Stimulated activated CD4-positive, alpha-beta T cell treated with anti-CD3 and anti-CD28 coated beads, Interleukin-4, amount 100 ng/mL, for 1 hour (primary cell): ENCODE measurements at regions not wholly inside any gene's neighbourhood (a gene's known extent, or its start where the extent isn't known, plus 50 kb on each side); places are given as distances from the start of the nearest gene placed in this dataset.
"Not testable (repeated sequence)": the region's sequence is repeated elsewhere in the genome, so short reads cannot be mapped to it uniquely, and the experiment has no call there.

Source experiments
- DNase-seq: peaks from one replicate; pipeline ENCODE4 v3.0.0-alpha.2; 2020

DNA sequence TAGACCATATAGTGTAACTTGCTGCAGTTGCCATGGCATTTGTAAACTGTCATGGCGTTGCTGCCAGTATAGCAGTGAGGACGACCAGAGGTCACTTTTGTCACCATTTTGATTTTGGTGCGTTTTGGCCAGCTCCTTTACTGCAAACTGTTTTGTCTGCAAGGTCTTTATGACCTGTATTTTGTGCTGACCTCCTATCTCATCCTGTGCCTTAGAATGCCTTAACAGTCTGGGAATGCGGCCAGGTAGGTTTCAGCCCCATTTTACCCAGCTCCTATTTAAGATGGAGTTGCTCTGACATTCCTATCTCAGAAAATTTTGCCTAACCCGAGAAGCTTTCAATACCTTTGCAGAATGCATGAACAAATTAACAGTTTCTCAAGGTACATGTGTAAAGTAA, 914.4 kb upstream of the ACO1 start:
- no peak for DNase-seq

DNA sequence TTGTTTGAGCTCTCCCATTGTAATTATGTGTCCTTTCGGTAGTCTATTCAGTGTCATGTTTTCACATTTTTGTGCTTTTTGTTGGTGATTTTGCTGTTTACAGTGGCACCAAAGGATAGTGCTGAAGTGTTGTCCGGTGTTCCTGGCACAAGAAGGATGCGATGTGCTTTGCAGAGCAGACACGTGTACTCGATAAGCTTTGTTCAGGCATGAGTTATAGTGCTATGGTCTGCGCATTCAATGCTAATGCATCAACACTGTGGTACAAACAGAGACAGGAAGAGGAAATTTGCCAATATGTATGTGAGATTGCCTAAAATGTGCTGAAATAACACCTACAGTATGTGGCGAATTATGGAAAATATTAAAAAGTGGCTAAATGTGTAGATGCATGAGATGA, 913.4 kb upstream of the ACO1 start:
- DNase-seq, result no peak

DNA sequence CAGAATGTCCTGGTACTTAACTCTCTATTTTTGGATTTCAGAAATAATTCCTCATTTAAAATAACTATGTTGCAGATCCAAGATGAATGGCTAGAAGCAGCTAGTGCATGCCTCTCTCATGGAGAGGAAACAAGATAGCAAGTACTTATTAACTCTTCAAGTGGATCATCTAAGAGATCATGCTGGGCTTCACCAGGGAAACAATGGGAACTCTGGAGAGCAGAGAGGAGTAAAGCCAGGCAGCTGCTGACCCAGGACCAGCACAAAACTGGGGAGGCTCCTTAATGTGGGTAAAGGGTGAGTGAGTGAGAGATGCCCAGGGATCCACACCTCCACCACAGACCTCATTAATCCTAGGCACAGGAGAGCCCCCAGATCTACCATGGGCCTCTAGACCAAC, 897.8 kb upstream of the ACO1 start:
- DNase-seq, result no peak

DNA sequence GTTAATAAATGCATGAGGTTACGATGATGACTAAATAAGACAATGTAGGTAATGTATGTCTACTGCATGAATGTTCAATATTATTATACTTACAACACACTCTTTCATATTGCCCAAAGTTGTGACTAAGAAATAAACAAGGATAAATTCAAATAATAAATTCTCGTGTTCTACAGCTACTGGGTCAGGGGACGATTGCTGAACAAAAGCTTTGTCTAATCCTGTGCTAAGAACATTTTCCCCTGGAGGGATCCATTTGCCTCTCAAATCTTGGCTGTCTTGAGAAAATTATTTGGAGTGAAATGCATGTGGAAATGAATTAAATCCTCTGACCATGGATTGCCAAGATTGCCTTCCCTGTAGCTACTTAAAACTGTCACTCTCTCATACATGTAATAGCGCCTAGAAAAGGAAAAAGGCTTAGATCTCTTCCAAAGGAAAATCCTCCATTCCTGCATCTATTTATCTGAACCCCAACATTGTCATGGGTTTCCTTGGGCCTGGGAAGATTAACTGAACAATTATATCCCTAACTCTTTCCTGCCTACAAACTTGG, 893.8 kb upstream of the ACO1 start:
- no peak for DNase-seq

DNA sequence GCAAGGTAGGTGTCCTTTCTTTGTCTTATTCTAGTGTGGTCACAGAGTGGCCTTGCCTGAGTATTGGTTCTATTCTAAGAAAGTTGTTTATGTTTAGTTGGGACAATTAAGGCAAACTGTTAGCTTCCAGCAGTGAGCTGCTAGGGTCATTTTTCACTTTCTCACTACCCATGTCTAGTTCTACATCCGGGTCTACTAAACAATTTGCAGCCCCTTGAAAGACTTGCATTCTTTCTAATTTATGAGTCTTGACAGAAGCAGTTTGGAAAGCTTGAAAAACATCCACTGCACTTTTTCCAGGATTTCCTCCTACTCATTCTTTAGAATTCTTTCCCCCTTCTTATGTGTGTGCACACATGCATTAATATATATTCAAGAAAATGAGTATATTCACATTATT, 892.2 kb upstream of the ACO1 start:
- DNase-seq, result no peak

DNA sequence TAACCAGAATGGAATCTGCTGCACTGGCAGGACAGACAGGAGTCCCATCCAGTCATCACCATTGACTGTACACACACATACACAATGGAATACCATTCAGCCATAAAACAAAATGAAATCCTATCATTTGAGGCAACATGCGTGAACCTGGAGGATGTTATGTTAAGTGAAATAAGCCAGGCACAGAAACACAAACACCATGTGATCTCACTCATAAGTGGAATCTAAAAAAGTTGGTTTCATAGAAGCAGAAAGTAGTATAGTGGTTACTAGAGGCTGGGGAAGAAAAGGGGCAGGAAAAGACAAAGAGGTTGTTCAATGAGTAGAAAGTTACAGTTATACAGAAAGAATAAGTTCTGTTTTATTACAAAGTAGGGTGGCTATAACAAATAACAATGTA, 884.0 kb upstream of the ACO1 start:
- no peak for DNase-seq

DNA sequence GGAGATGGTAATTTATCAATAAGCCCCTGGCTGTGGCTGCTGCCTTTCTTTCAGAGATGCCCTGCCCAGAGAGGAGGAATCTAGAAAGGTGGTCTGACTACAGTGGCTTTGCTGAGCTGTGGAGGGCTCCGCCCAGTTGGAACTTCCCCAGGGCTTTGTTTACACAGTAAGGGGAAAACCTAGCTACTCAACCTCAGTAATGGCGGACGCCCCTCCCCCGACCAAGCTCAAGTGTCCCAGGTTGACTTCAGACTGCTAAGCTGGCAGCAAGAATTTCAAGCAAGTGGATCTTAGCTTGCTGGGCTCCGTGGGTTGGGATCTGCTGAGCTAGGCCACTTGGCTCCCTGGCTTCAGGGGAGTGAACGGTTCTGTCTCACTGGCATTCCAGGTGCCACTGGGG, 865.4 kb upstream of the ACO1 start:
- peak; percentile 52 for DNase-seq

DNA sequence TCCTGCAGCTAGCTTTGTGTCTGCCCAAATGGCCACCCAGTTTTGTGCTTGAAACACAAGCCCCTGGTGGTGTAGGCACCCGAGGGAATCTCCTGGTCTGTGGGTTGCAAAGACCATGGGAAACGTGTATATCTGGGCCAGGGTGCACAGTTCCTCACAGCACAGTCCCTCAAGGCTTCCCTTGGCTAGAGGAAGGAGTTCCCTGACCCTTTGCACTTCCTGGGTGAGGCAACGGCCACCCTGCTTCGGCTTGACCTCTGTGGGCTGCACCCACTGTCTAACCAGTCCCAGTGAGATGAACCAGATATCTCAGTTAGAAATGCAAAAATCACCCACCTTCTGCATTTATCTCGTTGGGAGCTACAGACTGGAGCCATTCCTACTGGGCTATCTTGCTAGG, 865.0 kb upstream of the ACO1 start:
- no peak for DNase-seq

DNA sequence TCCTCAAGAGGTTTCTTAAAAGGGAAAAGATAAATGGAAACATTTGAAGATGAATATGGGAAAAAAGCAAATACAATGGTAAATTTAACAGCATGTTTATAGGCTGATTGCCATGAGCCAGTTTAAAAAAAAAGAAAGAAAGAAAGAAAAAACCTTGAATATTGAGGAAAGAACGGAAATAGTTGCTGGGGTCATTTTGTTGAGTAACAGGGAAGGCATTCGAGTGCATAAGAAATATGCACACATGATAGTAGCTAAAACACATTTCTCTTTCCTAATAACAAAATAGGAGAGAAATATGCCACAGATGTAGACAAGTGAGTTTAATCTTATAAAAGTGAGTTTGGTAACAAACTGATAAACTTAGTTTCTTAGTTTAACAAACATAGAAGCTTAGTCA, 864.6 kb upstream of the ACO1 start:
- DNase-seq, result no peak

DNA sequence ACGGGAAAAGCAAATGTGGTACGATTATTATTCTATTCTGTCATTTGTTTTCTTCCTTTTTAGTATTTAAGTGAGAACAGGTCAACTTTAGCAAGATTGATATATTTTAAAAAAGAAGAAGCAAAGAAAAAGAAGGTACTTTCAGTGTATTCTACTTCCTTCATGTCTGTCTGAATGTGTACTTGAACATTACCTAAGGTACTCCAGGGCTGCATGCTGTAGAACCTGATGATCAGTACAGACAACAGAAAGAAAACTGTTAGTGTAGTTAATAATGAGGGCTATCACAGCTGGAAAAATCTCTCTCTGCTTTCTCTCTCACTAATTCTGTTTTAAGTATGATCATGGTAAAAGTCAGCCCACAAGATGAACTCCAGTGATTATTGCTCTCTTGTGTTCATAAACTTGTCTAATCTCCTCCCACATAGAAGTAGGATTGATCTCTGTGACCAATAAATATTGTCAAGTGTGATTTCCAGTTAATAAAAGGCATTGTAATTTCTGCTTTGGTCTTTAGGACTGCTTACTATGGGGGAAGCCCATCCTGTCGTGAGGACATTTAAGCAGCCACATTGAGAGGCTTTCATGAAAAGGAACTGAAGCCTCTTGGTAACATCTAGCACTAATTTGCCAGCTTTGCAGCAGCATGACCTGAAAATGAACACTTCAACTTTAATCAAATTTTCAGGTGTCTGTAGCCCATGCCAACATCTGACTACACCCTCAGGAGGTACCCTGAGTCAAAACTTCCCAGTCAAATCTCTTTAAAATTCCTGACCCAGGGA, 864.0 kb upstream of the ACO1 start:
- DNase-seq, result no peak

DNA sequence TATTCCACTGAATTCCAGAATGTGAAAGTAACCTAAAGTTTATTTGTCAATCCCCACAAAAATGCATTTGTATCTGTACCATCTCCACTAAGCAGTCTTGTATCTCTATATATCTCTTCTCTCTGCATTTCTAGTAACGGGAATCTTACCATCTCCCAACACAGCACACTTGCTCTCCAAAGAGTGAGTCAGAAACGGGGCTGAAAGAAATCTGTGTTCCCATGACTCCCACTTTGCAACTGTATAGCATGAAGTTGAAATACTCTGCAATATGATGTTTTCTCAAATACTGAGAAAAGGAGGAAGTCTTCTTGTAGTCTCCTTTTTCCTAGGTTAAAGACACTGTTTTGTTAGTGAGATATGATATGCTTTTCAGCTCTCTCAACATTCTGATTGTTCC, 848.8 kb upstream of the ACO1 start:
- DNase-seq, result no peak

DNA sequence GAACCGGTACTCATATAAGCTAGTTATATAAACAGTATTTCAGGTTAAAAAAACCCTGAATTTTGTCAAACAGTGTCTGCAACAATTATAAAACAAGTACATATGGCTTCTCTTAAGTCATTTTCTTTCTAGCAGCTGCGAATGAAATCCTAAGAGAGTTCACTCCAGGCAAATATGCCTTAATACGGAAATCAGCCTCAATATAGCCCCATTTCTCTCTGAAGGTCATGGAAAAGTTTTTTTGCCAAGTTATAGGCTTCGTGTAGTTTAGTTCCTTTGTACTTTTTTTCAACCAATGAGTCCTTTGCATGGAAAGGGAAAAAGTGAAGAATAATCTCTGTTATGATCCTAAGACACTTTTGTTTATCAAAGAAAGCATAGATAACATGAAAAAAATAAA, 848.0 kb upstream of the ACO1 start:
- DNase-seq, result no peak

DNA sequence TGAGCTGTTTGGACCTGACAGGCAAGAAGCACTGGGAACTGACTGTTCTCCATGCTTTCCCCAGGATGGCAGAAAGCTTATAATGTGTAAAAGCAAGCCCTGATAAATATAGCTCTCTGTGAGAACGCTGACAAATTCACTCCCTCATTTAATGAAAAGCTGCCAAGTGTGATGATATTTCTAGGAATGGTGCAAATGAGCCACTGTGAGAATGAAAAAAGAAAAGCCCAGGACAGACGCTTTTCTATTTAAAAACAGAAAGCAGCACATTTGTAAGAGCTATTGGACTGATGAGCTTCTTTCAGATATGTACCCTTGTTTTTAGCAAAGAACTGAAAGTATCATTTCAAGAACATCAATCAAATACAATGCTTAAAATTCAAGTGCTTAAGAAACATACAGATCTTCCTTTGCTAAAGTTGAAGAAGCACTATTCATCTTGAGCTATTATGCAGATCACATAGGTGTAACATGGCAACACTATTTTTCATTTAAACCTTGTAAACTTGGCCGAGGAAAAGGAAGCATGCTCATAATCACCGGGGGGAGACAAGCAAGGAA, 842.6 kb upstream of the ACO1 start:
- no peak for DNase-seq

DNA sequence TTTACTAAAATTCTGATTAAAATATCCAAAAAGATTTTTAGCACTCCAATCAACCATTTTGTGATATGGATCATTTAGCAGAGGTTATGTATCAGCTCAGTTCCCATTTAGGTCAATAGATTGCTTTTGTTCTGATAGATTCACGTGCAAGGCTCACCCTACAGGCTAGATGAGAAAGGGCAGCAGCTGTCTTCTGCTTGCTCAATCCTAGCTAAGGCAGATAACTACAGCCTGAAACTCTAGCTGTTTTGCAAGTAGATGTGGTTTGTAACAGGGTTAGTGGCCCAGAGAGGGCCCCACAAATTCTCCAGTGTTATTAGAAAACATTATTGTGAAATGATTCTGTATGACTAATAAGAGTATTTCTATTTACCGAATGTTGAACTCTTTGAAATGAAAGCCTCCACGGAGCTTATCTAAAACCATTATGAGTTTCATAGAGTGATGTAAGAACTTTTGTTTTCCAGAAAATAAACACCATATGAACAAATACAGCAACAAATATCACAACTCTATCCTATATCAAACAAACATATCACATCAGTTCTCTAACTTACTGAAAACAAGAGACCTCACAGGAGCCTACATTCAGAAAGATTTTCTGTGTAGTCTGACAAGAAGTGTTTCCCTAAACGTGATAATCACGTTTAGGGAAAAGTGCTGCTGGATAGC, 841.9 kb upstream of the ACO1 start:
- DNase-seq, result peak; percentile 4

DNA sequence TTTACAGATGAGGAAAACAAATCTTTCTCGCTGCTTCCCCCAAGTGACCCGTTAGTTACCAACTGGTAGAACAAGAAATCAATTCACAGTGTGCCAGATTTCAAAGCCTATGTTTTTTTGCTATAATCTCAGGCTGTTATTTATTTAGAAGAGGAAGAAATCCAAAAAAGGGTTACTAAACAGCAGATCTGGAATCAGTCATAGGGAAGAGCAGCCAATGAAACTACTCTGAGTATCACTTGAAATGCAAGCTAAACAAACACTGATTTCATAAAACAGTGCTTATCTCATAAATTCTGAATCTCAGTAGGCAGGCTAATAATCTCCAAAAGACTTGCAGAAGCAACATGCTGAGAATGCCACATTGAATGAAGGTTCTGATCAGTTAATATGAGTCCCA, 829.5 kb upstream of the ACO1 start:
- no peak for DNase-seq

DNA sequence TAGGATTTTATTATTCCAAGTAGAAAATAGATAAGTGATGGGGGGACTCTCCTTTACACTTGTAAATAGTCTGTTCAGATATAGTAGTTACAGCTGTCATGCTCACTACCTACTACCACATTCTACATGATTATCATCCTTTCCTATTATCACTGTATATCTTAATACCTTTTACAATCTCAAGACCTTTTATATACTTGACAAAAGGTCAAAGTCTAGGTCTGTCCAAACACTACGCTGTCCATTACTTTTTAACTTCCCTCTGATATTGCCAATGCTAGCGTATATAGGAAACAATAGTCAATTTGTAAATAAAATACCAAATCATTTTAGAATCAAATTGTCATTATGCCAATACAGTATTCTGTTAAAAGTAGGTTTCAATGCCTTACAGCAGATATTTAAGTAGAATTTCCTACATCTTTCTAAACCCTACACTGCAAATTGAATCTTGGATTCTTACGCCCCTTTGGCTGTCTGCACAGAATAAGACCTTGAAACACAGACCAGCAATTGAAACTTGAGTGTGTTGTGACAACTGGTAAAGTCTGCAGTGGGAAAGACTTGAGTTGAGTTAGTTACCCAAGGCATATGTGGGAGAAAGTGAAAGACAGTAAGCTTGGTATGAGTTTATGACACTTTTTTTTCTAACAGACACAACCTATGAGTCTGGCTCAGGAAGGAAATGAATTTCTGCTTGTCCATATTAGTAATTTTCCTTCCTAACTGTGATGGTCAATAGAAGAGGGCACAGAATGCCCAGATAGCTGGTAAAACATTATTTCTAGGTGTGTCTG, 827.6 kb upstream of the ACO1 start:
- no peak for DNase-seq

DNA sequence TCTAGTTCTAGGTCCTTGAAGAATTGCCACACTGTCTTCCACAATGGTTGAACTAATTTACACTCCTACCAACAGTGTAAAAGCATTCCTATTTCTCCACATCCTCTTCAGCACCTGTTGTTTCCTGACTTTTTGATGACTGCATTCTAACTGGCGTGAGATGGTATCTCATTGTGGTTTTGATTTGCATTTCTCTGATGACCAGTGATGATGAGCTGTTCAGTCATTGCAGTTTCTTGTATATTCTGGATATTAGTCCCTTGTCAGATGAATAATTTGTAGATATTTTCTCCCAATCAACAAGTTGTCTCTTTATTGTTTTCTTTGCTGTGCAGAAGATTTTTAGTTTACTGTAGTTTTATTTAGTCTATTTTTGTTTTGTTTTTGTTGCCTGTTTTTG, 812.3 kb upstream of the ACO1 start:
- DNase-seq, result not testable (repeated sequence)

DNA sequence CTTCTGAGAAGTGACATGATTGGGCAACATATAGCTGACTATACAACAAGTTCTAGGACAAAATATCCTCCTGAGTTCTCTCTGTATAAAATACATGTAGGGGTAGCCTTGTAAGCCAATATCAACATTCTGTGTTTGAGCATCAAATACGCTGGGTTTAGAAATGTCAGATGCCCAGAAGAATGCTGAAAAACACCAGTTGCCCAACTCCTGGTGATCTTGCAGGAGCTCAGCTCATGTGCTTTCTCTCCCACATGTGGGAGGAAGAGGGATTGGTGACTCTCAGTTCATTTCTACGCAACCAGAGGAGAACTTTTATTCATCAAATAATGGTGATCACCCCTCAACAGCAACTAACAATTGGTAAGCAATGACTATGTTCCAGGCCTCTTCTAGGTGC, 810.9 kb upstream of the ACO1 start:
- no peak for DNase-seq

DNA sequence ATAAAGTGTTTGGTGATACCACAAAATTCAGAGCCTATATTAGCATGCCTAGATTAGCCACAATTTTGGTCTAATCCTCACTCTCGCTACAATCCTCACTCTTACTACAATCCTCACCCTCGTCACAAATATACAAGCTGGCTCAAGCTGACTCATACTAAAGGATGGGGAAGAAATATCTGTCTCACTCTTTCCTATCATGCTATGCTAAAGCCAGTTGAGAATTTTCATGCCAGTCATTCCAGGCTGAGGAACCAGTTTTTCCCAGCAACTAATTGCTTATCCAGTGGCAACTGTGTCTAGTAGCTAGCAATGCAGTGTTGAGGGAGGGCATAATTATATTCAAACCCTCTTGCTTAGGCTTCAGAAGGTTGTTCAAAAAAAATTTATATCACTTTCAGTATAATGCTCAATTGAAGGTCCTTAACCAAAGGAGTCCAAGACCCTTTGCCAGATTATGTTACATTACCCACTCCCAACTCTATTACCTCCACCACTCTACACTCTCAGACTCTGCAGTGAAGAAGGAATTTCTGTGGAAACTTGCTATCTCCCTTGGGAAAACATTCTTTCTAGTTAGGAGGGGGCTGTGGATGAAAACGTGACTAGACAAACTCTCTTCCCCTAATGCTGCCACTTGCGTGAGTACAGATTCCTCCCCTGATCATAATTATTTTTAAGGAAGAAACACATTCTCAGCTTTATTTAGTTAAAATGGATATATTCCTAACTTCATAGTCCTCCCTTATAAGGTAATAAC, 810.3 kb upstream of the ACO1 start:
- DNase-seq, result no peak

DNA sequence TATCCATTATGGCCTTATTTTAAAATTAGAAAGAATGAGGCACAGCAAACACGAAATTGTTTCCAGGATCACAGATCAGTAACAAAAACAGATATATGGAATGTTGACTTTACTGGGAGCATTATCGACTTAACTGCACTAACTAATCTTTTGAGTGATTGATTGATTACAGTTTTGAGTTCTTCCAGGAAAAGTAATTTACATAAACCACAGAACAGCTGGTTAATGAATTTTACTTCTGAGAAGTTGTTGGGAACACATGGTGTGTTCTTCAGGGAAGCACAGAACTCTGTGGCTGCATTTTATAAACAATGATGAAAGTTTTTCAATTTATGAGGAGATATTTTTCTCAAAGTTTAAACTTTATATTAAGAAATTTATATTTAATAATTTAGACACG, 802.4 kb upstream of the ACO1 start:
- no peak for DNase-seq

DNA sequence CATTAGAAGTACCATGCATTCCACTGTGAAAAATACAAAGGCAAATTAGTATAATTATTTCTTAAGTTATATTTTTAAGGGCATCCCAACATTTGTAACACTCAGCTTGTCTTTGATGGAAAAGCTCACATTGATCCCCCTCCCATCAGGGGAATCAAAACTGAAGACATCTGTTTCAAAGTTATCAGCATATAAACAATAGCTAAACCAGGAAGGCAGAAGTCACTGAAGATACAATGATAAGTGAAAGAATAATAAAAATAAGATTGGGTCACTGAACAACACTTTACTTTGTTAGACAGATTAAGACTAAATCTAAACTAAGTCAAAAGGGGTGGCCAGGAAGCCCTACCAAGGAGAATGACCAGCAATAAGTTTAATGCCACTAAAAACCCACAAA, 801.9 kb upstream of the ACO1 start:
- DNase-seq, result no peak

DNA sequence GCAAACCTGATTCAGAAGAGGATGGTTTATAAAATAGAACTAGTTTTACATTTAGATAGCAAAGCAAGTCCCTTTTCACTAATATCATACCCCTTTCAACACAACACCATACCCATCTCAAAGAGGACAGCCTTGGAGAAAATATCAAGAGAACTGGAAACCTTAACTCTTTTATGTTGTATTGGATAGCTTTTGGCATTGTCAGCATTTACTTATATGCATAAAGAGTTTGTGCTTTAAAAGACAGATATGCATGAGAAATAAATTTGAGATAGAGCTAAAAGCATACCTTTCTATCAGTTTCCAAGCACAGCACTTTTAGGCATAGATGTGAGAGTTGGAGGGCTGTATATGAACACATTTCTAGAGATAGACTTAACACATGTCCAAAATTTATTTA, 799.3 kb upstream of the ACO1 start:
- no peak for DNase-seq

DNA sequence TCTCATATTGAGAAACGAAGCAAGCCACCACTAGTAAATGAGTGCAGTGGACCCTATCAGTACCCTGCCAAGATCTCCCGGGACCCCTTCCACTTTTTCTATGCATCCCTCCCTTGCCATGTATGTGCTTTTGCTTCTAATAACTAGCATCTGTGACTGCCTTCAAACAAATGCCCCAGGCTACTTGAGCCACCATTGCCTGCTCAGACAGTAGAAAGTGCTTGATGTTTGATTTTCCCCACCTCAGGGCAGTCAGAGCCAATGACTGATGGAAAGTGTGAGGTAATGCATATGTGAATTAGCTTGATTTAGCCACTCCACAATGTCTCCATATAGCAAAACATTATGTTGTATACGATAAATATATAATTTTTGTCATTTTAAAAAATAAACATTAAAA, 797.3 kb upstream of the ACO1 start:
- no peak for DNase-seq
